Dedifferentiated amniotic fluid mesenchymal stem cell (primary cell): ENCODE measurements at regions not wholly inside any gene's neighbourhood (a gene's known extent, or its start where the extent isn't known, plus 50 kb on each side); places are given as distances from the start of the nearest gene placed in this dataset.

Experiments used
- DNase-seq: peaks from one replicate; pipeline ENCODE4 v3.0.0-alpha.2; 2016; ENCODE audit errors: extremely low spot score

- no peak for DNase-seq
Measured at GRCh38 chr5:61686491-61687257, 354.6 kb downstream of the ZSWIM6 start.

- no peak for DNase-seq
Measured at GRCh38 chr5:61687371-61687770, 355.3 kb downstream of the ZSWIM6 start.

GRCh38 chr5:61689153-61689846 lies 357.2 kb downstream of the ZSWIM6 start:
- no peak for DNase-seq

GRCh38 chr5:61697809-61698558 lies 365.9 kb downstream of the ZSWIM6 start:
- DNase-seq: no peak

- no peak for DNase-seq
Measured at GRCh38 chr5:61701877-61702602, 370.0 kb downstream of the ZSWIM6 start.

GRCh38 chr5:61702784-61703183 lies 370.7 kb downstream of the ZSWIM6 start:
- DNase-seq: no peak

GRCh38 chr5:61704289-61704688 lies 372.2 kb downstream of the ZSWIM6 start:
- DNase-seq: no peak

- DNase-seq: no peak
Measured at GRCh38 chr5:61706751-61707150, 374.7 kb downstream of the ZSWIM6 start.

- no peak for DNase-seq
Measured at GRCh38 chr5:61719124-61719523, 387.1 kb downstream of the ZSWIM6 start.

- DNase-seq: no peak
Measured at GRCh38 chr5:61720829-61721228, 388.8 kb downstream of the ZSWIM6 start.

- DNase-seq: no peak
Measured at GRCh38 chr5:61724102-61724501, 392.0 kb downstream of the ZSWIM6 start.

GRCh38 chr5:61728287-61728686 lies 396.2 kb downstream of the ZSWIM6 start:
- no peak for DNase-seq

- no peak for DNase-seq
Measured at GRCh38 chr5:61730866-61731265, 398.8 kb downstream of the ZSWIM6 start.

GRCh38 chr5:61731267-61731945 lies 399.3 kb downstream of the ZSWIM6 start:
- DNase-seq: no peak

- DNase-seq: no peak
Measured at GRCh38 chr5:61731946-61732314, 399.9 kb downstream of the ZSWIM6 start.

GRCh38 chr5:61732369-61732768 lies 400.3 kb downstream of the ZSWIM6 start:
- DNase-seq: no peak

- no peak for DNase-seq
Measured at GRCh38 chr5:61732796-61733195, 400.7 kb downstream of the ZSWIM6 start.

- no peak for DNase-seq
Measured at GRCh38 chr5:61734001-61734400, 401.9 kb downstream of the ZSWIM6 start.

GRCh38 chr5:61734966-61735365 lies 402.9 kb downstream of the ZSWIM6 start:
- DNase-seq: no peak

- no peak for DNase-seq
Measured at GRCh38 chr5:61735531-61735930, 403.5 kb downstream of the ZSWIM6 start.

GRCh38 chr5:61735995-61736394 lies 403.9 kb downstream of the ZSWIM6 start:
- DNase-seq: no peak
